Ovary (tissue), 7 donors: ENCODE measurements at regions not wholly inside any gene's neighbourhood (a gene's known extent, or its start where the extent isn't known, plus 50 kb on each side); places are given as distances from the start of the nearest gene placed in this dataset.

ENCODE experiments used
- DNase-seq, 5 donors: peaks; one replicate each; pipeline ENCODE4 v3.0.0-alpha.2; 2019 to 2020
- H3K27ac ChIP-seq, 2 donors: fragments of 200-600 bp; one replicate each; pipeline versions ENCODE4 v1.5.1 to v1.8.0; 2019 to 2022
- H3K27me3 ChIP-seq: fragments of 200-600 bp; one replicate; pipeline ENCODE4 v1.8.0; 2022
- H3K36me3 ChIP-seq: fragments of 200-600 bp; sonication (generic); one replicate; pipeline ENCODE4 v1.5.1; 2019
- H3K4me1 ChIP-seq: one replicate; pipeline ENCODE4 v1.8.1; 2013; ENCODE audit warnings: mild to moderate bottlenecking, moderate library complexity; ENCODE audit not compliant: insufficient read depth
- H3K4me3 ChIP-seq: fragments of 200-600 bp; sonication (generic); one replicate; pipeline ENCODE4 v1.5.1; 2017
- H3K9me3 ChIP-seq, 2 donors: fragments of 200-600 bp in 1 of 2; sonication (generic) in 1 of 2; one replicate each; pipeline versions ENCODE4 v1.5.1 to v1.8.1; 2013 to 2019; ENCODE audit warnings: mild to moderate bottlenecking in 1 of 2, moderate library complexity in 1 of 2
- CTCF ChIP-seq, 3 donors: fragments of 450-650 bp in 2 of 3; fragments of 200-600 bp in 1 of 3; IDR thresholded peaks; one replicate each; pipeline versions ENCODE4 v1.5.1 to v1.8.0; 2016 to 2022; ENCODE audit warnings: antibody characterized with exemption in 3 of 3, mild to moderate bottlenecking in 1 of 3
- EP300 ChIP-seq: sonication (generic); formaldehyde crosslinking; IDR thresholded peaks from one replicate; pipeline ENCODE4 v1.6.1; 2017; ENCODE audit warnings: antibody characterized with exemption
- POLR2A ChIP-seq: fragments of 450-650 bp; IDR thresholded peaks from one replicate; pipeline ENCODE4 v1.6.1; 2017; ENCODE audit warnings: antibody characterized with exemption, mild to moderate bottlenecking, moderate library complexity
- WGBS, 3 donors: extraction: QIAGEN DNeasy Blood & Tissue Kit in 1 of 3; methylation state at CpG; one replicate each; pipeline versions ENCODE4 v1.1.5 to v1.1.7; 2013 to 2017; 5-methylcytosine and 5-hydroxymethylcytosine counted together
- intact Hi-C, 4 donors: fragments of 100-400 bp; cut with DNase I; formaldehyde crosslinking; loops; one replicate each; pipeline versions ENCODE4 v1.11.0 to v1.15.1; 2022 to 2023
- donor health status: DM: no; HTN: no; CAD: no; lungs with moderate emphysema.
- donor health status: DM: no; HTN: no; CAD: no.
- donor health status: Bipolar disorder and iron deficiency.
- donor health status: DM: no; HTN: no; CAD: no.
- donor health status: DM: yes; HTN: yes; CAD: no.

- no peak overlapping the region for H3K27ac ChIP-seq
- H3K4me3 ChIP-seq, result no peak overlapping the region
- H3K27me3 ChIP-seq, result no peaks in the 10 kb centered on the region
- peak; percentile 55 to 77 (median 67) for DNase-seq
- WGBS, 3 donors, result 33 to 38% (median 35%) methylated on average over 11 of the region's 11 CpGs
- TF ChIP-seq EP300, result no peak
- TF ChIP-seq CTCF (IDR thresholded peaks at IDR 0.05), result peak; percentile 60 to 83 (median 75)
- H3K9me3 ChIP-seq, result no peaks in the 10 kb centered on the region
- H3K36me3 ChIP-seq, result no peaks in the 10 kb centered on the region
- no peaks in the 10 kb centered on the region for H3K4me1 ChIP-seq
- intact Hi-C loops, result no loop called here
Measured at GRCh38 chr6:141562851-141563763, 569.6 kb upstream of the GJE1 start.

GRCh38 chr6:141562186-141562811 lies 570.4 kb upstream of the GJE1 start:
- intact Hi-C loops, result no loop called here
- H3K9me3 ChIP-seq, result no peaks in the 10 kb centered on the region
- no peaks in the 10 kb centered on the region for H3K27me3 ChIP-seq
- H3K36me3 ChIP-seq, result no peaks in the 10 kb centered on the region
- H3K4me1 ChIP-seq, result no peaks in the 10 kb centered on the region
- peak overlapping the region; percentile 13 for H3K4me3 ChIP-seq
- no peak overlapping the region for H3K27ac ChIP-seq
- DNase-seq, result peak; percentile 13 to 40 (median 27)
- TF ChIP-seq EP300 (no peak), POLR2A (no peak), CTCF (IDR thresholded peaks at IDR 0.05) (no peak)
- WGBS, 3 donors, result 63 to 70% (median 65%) methylated on average over 15 of the region's 15 CpGs

DNA sequence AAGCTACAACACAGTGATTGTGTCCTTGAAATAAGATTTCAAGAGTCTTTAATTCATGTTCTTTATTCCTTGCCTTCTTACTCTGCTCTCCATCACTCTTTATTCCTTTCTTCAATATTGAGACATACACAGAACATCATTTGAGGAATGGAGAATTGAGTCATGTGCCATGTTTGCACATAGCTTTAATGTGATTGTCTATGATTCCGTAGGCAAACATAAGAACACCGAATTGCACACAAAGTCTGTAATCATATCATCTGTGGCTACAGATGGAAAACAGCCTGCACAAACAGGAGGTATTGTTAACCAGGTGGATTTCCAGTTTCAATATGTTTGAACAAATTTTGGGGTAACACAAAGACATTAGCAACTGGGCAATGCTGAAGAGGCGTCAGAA lies 571.6 kb upstream of the GJE1 start:
- intact Hi-C loops, result no loop called here
- Histone ChIP-seq H3K4me3 (no peak overlapping the region), H3K27ac (no peak overlapping the region), H3K9me3 (no peaks in the 10 kb centered on the region), H3K27me3 (no peaks in the 10 kb centered on the region), H3K36me3 (no peaks in the 10 kb centered on the region), H3K4me1 (no peaks in the 10 kb centered on the region)
- no peak for DNase-seq
- 79 to 98% (median 94%) methylated on average over 3 of the region's 3 CpGs for WGBS, 3 donors
- TF ChIP-seq POLR2A (no peak), CTCF (IDR thresholded peaks at IDR 0.05) (no peak), EP300 (no peak)

DNA sequence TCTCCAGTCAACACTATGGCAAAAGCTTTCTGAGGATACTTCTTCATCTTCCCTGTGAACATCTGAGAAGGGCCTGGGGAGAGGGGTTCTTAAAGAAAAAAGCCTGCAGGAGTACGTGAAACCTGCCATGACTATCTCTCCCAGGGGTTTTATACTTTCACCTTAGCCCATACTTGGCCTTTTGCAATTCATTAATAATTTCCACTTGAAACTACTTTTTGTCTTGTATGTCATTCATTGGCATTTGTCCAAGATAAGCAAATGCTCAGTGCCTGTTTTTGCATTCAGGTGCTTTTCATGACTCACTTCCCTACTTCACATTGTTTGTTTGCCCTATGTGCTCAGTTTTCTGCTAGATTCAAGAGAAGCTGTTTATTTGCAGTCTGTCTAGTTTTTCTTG lies 580.3 kb upstream of the GJE1 start:
- intact Hi-C loops, result no loop called here
- 81 to 97% (median 86%) methylated on average over 1 of the region's 1 CpG for WGBS, 3 donors

More for the DNA sequence above, 580.3 kb upstream of the GJE1 start:
- no peaks in the 10 kb centered on the region for H3K9me3 ChIP-seq
- no peak for TF ChIP-seq EP300
- no peak for TF ChIP-seq POLR2A
- TF ChIP-seq CTCF (IDR thresholded peaks at IDR 0.05), result no peak
- H3K36me3 ChIP-seq, result no peaks in the 10 kb centered on the region
- no peaks in the 10 kb centered on the region for H3K4me1 ChIP-seq
- H3K27ac ChIP-seq, result no peak overlapping the region
- H3K27me3 ChIP-seq, result no peaks in the 10 kb centered on the region
- no peak for DNase-seq
- H3K4me3 ChIP-seq, result no peak overlapping the region
